GM10248 (cell line): ENCODE measurements at regions not wholly inside any gene's neighbourhood (a gene's known extent, or its start where the extent isn't known, plus 50 kb on each side); places are given as distances from the start of the nearest gene placed in this dataset.

Source experiments
- CTCF ChIA-PET: fragments of 300-600 bp; sonication (Branson Sonifier 250); formaldehyde crosslinking; extraction: SDS; loops from one replicate; lab custom pipeline; 2021; ENCODE audit warnings: antibody characterized with exemption; lab: Yijun Ruan, JAX
- POLR2A ChIA-PET: fragments of 350-650 bp; sonication (Branson Sonifier 250); formaldehyde crosslinking; extraction: SDS; loops from one replicate; lab custom pipeline; 2020; ENCODE audit warnings: antibody characterized with exemption; lab: Yijun Ruan, JAX
- DNase-seq: peaks from one replicate; pipeline ENCODE4 v3.0.0; 2012; ENCODE audit errors: extremely low spot score
- TF ChIP-seq, protein P1 (sequence below): IDR thresholded peaks from 2 replicates; pipeline ENCODE4 v1.5.1; 2012; ENCODE audit warnings: mild to moderate bottlenecking, low read depth; ENCODE audit errors: extremely low read depth, missing control alignments, control extremely low read depth

DNA sequence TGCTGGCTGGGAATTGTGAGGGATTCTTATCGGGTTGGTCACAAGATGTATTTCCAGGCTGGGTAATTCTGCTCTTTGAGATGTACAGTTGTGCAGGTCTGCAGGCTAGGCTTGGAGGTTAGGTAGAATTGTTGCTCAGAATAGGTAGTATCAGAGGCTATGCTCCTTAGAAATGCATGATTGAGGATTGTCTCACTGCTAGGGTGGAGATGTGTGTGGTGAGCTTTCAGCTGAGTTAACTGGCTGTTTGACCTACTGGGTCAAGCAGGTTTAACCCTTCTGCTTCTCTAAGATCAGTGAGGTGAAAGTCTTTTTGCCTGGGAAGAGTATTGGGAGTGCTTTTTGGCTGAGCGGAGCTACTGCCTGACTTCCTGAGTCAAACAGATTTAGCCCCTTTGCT is 701.1 kb downstream of the UTRN start:
- TF ChIP-seq, protein P1, sequence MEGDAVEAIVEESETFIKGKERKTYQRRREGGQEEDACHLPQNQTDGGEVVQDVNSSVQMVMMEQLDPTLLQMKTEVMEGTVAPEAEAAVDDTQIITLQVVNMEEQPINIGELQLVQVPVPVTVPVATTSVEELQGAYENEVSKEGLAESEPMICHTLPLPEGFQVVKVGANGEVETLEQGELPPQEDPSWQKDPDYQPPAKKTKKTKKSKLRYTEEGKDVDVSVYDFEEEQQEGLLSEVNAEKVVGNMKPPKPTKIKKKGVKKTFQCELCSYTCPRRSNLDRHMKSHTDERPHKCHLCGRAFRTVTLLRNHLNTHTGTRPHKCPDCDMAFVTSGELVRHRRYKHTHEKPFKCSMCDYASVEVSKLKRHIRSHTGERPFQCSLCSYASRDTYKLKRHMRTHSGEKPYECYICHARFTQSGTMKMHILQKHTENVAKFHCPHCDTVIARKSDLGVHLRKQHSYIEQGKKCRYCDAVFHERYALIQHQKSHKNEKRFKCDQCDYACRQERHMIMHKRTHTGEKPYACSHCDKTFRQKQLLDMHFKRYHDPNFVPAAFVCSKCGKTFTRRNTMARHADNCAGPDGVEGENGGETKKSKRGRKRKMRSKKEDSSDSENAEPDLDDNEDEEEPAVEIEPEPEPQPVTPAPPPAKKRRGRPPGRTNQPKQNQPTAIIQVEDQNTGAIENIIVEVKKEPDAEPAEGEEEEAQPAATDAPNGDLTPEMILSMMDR, result no peak
- ChIA-PET CTCF (no interaction called here), POLR2A (no interaction called here)
- no peak for DNase-seq

DNA sequence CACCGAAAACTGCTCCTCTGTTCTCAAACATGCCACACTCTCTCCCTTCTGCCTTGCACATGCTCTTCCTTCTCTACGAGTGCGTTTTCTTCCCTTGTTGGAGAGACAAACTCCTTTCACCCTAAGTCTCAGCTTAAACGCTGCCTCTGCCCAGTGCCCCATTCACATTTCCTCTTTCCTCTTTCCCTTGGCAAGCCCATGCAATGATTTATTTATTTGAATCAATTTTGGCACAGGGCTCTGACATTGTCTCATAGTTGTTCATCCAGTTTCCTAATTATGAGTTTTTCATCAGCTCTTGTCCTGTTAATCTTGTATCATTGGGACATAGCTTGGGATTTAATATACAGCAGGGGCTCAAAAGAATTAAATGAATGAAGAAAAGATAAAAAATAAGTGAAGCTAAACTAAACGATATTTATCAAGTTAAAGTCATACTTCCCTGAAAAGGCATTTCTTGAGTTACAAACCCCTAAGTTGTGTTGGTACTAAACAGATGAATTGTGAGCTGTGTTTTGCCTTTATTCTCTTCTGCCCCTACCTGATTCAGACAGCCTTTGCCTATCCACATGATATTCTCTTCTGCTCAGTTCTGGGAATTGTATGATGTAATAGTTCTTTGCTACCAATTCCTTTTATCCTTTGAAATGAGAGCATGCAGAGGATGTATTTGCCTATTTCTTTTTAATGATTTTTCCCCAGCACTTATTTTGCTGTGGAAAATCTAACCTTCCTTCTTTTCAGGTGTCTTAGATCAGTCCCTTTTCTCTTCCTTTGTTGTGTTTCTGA is 704.4 kb downstream of the UTRN start:
- DNase-seq, result no peak
- ChIA-PET POLR2A (no interaction called here), CTCF (interaction anchor here (1.5 to 2.0 kb wide), 2 partner anchors 9 to 11 kb away, joined by 4 to 7 read pairs; no protein-coding TSS in a partner anchor)
- TF ChIP-seq, protein P1, result no peak

DNA sequence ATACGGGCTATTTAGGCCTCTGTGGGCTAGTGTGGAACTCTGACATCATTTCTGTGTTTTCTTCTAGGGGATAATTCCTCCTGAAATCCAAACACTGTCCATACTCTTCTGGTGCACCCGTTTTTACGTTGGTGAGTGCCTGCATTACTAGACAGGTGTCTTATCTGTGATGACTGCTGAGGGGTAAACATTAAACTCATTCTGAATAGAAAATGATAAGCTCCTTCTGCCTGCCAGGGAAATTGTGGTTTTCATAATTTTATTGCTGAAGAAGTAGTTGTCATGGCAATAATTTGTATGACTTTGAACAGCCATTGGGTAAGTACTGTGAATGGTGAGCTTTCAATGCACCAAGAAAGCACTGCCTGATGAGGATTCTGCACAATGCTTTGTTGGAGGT is 705.6 kb downstream of the UTRN start:
- no peak for DNase-seq
- ChIA-PET CTCF (interaction anchor here (2.0 kb wide), 1 partner anchor 13 kb away, joined by 7 read pairs; no protein-coding TSS in a partner anchor), POLR2A (no interaction called here)
- TF ChIP-seq, protein P1, result no peak

DNA sequence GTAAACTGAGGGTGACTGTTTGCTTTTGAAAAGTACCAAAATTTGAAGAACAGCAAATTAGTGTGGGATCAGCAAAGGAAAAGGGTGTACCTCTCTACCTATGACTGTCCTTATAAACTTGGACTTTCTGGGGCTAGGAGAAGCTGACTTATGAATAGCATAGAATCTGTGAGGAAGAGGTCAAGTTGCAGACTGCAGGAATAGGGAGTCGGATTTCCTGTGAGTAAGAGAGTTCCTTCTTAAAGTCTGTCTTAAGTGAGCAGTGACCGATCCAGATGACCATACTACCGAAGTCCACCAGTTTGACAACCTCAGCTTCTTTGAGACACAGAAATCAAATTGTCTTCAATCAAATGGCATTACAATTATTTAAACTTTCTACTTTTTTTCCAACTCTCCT is 708.7 kb downstream of the UTRN start:
- TF ChIP-seq, protein P1, result no peak
- POLR2A ChIA-PET, result no interaction called here
- CTCF ChIA-PET, result interaction anchor here (0.8 kb wide), 1 partner anchor 16 kb away, joined by 3 read pairs; no protein-coding TSS in a partner anchor
- DNase-seq, result no peak

DNA sequence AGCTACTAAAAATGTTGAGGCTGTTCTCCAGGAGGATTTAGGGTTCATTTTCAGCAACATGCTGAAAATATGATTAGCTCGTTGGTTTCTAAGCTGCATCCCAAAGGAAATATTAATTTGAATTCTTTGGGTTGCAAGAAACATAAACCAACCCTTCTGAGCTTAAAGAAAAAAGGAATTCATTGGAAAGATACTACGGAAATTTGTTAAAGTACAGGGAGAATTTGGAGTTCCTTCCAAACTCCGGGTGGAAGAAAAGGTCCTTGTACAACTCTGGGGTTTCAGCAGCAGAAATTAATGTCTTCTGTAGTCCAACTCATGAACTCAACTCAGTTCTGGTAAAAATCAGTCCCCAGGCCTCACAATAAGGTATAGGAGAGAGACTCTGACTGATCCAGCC is 712.9 kb downstream of the UTRN start:
- POLR2A ChIA-PET, result no interaction called here
- TF ChIP-seq, protein P1, result no peak
- CTCF ChIA-PET, result interaction anchor here (2.4 kb wide), 1 partner anchor 11 kb away, joined by 6 read pairs; no protein-coding TSS in a partner anchor
- no peak for DNase-seq

DNA sequence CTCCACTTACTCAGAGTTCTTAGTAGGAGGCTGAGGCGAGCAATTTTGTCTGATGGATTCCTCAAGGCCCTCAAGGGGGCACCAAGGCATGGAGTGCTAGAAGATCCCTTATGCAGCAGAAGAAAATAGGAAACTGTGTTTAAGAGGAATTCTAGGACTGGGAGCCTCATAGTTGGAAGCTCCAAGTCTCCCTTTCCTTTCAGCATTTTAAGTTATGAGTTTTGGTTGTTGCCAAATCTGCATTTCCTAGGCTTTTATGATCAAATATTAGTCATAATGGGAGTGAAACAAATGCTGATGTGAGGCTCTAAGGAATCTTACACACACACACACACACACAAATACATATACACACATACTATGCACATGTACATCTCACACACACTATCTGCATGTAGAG is 714.0 kb downstream of the UTRN start:
- TF ChIP-seq, protein P1, result no peak
- POLR2A ChIA-PET, result no interaction called here
- CTCF ChIA-PET, result interaction anchor here (2.4 kb wide), 1 partner anchor 10 kb away, joined by 6 read pairs; no protein-coding TSS in a partner anchor
- no peak for DNase-seq
